Glutamatergic neuron (in vitro differentiated cells): ENCODE measurements at regions not wholly inside any gene's neighbourhood (a gene's known extent, or its start where the extent isn't known, plus 50 kb on each side); places are given as distances from the start of the nearest gene placed in this dataset.

ENCODE experiments used
- DNase-seq: peaks from one replicate; pipeline ENCODE4 v3.0.0; 2022
- H3K27ac Mint-ChIP-seq: one replicate; pipeline ENCODE4 v1.8.0; 2020; ENCODE audit warnings: mild to moderate bottlenecking, mixed read lengths, inconsistent platforms; ENCODE audit not compliant: unreplicated experiment
- H3K27me3 Mint-ChIP-seq: one replicate; pipeline ENCODE4 v1.8.0; 2020; ENCODE audit warnings: mild to moderate bottlenecking, moderate library complexity, mixed read lengths, inconsistent platforms; ENCODE audit not compliant: unreplicated experiment
- H3K36me3 Mint-ChIP-seq: one replicate; pipeline ENCODE4 v1.8.0; 2020; ENCODE audit warnings: mild to moderate bottlenecking, mixed read lengths, inconsistent platforms; ENCODE audit not compliant: unreplicated experiment
- H3K4me1 Mint-ChIP-seq: one replicate; pipeline ENCODE4 v1.8.0; 2020; ENCODE audit warnings: mild to moderate bottlenecking, low read depth, mixed read lengths, inconsistent platforms; ENCODE audit not compliant: unreplicated experiment
- H3K4me3 Mint-ChIP-seq: one replicate; pipeline ENCODE4 v1.8.0; 2020; ENCODE audit warnings: mild to moderate bottlenecking, mixed read lengths, inconsistent platforms; ENCODE audit not compliant: unreplicated experiment
- H3K9me3 Mint-ChIP-seq: one replicate; pipeline ENCODE4 v1.8.0; 2020; ENCODE audit warnings: mild to moderate bottlenecking, moderate library complexity, mixed read lengths, inconsistent platforms; ENCODE audit not compliant: unreplicated experiment
- TF ChIP-seq, protein P1 (sequence below): fragments of 200-600 bp; sonication (generic); IDR thresholded peaks from one replicate; pipeline ENCODE4 v1.5.0; 2021; ENCODE audit not compliant: partially characterized antibody, unreplicated experiment

DNA sequence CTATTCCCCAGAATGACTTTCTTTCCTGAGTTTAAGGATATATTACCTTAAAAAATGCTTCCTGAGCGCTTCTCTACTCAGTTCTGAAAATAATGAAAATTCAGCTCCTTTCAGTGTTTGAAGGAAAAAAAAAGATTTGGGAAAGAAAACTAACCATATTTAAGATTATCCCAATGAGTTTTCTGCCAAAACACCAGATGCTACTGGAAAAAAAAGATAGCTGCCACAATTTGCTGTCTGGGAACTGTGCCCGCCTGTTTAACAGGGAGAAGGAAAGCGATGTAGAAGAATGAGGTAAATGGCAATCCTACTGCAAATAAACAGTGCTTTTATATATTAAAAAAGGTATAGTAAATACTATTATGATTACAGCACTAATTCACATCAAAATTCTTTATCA, 367.6 kb upstream of the PRICKLE1 start:
- H3K9me3 Mint-ChIP-seq: no peaks in the 10 kb centered on the region
- H3K4me1 Mint-ChIP-seq: no peaks in the 10 kb centered on the region
- no peaks in the 10 kb centered on the region for H3K36me3 Mint-ChIP-seq
- DNase-seq: no peak
- H3K27me3 Mint-ChIP-seq: peaks cover 4% of the 10 kb centered on the region
- TF ChIP-seq, protein P1, sequence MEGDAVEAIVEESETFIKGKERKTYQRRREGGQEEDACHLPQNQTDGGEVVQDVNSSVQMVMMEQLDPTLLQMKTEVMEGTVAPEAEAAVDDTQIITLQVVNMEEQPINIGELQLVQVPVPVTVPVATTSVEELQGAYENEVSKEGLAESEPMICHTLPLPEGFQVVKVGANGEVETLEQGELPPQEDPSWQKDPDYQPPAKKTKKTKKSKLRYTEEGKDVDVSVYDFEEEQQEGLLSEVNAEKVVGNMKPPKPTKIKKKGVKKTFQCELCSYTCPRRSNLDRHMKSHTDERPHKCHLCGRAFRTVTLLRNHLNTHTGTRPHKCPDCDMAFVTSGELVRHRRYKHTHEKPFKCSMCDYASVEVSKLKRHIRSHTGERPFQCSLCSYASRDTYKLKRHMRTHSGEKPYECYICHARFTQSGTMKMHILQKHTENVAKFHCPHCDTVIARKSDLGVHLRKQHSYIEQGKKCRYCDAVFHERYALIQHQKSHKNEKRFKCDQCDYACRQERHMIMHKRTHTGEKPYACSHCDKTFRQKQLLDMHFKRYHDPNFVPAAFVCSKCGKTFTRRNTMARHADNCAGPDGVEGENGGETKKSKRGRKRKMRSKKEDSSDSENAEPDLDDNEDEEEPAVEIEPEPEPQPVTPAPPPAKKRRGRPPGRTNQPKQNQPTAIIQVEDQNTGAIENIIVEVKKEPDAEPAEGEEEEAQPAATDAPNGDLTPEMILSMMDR: no peak
- H3K27ac Mint-ChIP-seq: no peak overlapping the region
- H3K4me3 Mint-ChIP-seq: no peak overlapping the region

- Mint-ChIP-seq H3K4me3 (no peak overlapping the region), H3K27me3 (peaks cover 4% of the 10 kb centered on the region), H3K9me3 (no peaks in the 10 kb centered on the region), H3K4me1 (no peaks in the 10 kb centered on the region), H3K36me3 (no peaks in the 10 kb centered on the region), H3K27ac (no peak overlapping the region)
- TF ChIP-seq, protein P1: no peak
- DNase-seq: no peak
Observed at GRCh38 chr12:42953021-42953420, 363.5 kb upstream of the PRICKLE1 start.

DNA sequence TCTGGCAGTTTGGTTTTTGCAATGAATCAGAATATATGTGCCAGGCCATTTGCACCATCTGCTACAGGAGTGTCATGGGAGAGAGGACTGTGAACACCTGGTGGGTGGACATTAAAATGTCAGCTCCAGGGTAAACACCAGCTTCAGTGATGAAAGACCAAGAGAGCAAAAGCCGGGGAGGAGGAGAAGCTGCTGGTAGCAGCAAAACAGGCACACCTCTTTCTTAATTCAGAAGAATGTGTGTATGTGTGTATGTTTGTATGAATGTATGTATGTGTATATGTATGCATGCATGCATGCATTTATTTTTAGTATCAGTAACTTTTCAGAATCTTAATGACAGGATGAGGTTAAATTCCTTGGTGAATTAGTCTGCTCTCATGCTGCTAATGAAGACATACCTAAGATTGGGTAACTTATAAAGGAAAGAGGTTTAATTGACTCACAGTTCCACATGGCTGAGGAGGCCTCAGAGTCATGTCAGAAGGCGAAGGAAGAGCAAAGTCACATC, 357.4 kb upstream of the PRICKLE1 start:
- Mint-ChIP-seq H3K36me3 (peaks cover 4% of the 10 kb centered on the region), H3K4me1 (no peaks in the 10 kb centered on the region), H3K27ac (no peak overlapping the region), H3K9me3 (peaks cover 7% of the 10 kb centered on the region), H3K27me3 (no peaks in the 10 kb centered on the region), H3K4me3 (no peak overlapping the region)
- no peak for DNase-seq
- TF ChIP-seq, protein P1: no peak

DNA sequence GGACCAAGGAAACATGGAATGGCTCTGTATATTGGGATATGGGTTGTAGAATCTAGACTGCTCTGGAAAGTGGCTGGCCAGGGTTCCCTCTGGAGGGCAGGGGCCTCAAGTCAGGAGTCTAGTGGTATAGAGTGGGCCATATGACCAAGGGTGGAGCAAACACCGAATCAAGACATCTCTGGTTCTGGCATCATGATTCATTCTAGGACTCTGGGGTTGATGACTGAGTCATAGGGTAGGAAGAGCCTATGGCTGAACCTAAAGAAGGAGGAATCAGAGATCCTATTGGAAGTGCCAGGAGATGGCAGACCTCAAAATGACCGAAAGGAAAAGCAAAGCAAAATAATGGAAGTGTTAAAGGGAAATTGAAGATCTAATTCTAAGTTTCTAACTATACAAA, 356.4 kb upstream of the PRICKLE1 start:
- TF ChIP-seq, protein P1: no peak
- Mint-ChIP-seq H3K4me3 (no peak overlapping the region), H3K36me3 (peaks cover 11% of the 10 kb centered on the region), H3K9me3 (peaks cover 7% of the 10 kb centered on the region), H3K4me1 (no peaks in the 10 kb centered on the region), H3K27ac (no peak overlapping the region), H3K27me3 (no peaks in the 10 kb centered on the region)
- DNase-seq: no peak

DNA sequence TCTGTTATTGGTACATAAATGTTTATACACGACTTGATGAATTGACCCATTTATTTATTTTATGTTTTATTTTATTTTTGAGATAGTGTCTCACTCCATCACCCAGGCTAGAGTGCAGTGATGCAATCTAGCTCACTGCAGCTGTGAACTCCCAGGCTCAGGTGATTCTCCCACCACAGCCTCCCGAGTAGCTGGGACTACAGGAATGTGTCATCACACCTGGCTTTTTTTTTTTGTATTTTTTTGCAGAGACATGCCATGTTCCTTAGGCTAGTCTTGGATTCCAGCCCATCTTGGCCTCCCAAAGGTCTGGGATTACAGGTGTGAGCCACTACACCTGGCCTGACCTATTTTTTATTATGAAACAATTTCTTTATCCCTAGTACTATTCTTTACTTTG, 355.0 kb upstream of the PRICKLE1 start:
- H3K9me3 Mint-ChIP-seq: peaks cover 7% of the 10 kb centered on the region
- no peak overlapping the region for H3K4me3 Mint-ChIP-seq
- no peak overlapping the region for H3K27ac Mint-ChIP-seq

More for the DNA sequence above, 355.0 kb upstream of the PRICKLE1 start:
- no peaks in the 10 kb centered on the region for H3K4me1 Mint-ChIP-seq
- TF ChIP-seq, protein P1: no peak
- no peak for DNase-seq
- H3K27me3 Mint-ChIP-seq: no peaks in the 10 kb centered on the region
- peaks cover 11% of the 10 kb centered on the region for H3K36me3 Mint-ChIP-seq
